Fibroblast of pulmonary artery (primary cell): ENCODE measurements at regions not wholly inside any gene's neighbourhood (a gene's known extent, or its start where the extent isn't known, plus 50 kb on each side); places are given as distances from the start of the nearest gene placed in this dataset.
"Not testable (repeated sequence)": the region's sequence is repeated elsewhere in the genome, so short reads cannot be mapped to it uniquely, and the experiment has no call there.

ENCODE experiments used
- DNase-seq: peaks from one replicate; pipeline ENCODE4 v3.0.0-alpha.2; 2010; ENCODE audit warnings: low read depth
- H3K4me3 ChIP-seq: replicated peaks from 2 replicates; pipeline ENCODE4 v1.5.1; 2011; ENCODE audit warnings: low read depth, mild to moderate bottlenecking, control low read depth, low read length, moderate library complexity
- TF ChIP-seq, protein P1 (sequence below): IDR thresholded peaks from 2 replicates; pipeline ENCODE4 v1.5.1; 2011; ENCODE audit warnings: mild to moderate bottlenecking, control low read depth, low read length, inconsistent platforms; ENCODE audit errors: missing control alignments

DNA sequence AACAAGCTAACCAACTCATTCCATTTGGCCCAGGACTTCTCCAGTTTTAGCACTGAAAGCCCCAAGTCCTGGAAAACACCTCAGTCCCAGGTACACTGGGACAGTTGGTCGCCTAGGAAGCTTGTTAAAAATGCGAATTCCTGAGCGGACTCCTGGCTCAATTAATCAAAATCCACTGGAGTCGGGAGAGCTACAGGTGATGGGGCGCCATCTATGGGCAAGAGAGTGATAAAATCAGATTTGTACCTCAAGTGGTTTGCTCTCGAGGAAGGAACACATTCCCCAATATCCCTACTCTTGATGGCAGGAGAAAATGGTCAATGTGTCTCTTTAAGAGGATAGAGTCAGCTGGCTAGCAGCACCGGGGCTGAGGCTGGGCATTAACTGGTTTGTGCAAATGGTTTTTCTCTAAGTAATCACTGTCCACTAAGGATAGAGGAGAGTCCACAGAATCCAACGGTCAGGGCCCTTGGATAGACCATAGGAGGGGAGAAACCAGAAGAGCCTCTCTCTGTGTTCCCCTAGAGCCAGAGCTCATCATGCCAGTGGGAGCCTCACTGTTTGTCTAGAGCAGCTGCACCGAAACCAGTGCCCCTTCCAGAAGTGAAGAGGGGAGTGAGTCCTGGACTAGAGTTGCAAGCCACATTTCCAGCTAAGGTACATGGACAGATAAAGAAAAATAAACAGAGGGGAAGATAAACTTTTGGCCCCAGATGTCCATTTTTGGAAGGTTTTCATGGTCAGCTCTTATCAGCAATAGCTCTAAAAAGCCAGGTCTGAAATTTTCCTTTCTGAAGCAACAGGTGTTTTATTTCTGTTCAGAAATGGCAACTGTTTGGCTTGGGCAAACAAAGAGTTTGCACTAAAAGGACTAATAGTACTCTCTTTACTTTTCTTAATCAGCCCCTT, 148.5 kb downstream of the TENT5C start:
- peak overlapping the region; percentile 21 for H3K4me3 ChIP-seq
- TF ChIP-seq, protein P1, sequence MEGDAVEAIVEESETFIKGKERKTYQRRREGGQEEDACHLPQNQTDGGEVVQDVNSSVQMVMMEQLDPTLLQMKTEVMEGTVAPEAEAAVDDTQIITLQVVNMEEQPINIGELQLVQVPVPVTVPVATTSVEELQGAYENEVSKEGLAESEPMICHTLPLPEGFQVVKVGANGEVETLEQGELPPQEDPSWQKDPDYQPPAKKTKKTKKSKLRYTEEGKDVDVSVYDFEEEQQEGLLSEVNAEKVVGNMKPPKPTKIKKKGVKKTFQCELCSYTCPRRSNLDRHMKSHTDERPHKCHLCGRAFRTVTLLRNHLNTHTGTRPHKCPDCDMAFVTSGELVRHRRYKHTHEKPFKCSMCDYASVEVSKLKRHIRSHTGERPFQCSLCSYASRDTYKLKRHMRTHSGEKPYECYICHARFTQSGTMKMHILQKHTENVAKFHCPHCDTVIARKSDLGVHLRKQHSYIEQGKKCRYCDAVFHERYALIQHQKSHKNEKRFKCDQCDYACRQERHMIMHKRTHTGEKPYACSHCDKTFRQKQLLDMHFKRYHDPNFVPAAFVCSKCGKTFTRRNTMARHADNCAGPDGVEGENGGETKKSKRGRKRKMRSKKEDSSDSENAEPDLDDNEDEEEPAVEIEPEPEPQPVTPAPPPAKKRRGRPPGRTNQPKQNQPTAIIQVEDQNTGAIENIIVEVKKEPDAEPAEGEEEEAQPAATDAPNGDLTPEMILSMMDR: peak; percentile 70
- peak; percentile 73 for DNase-seq

DNA sequence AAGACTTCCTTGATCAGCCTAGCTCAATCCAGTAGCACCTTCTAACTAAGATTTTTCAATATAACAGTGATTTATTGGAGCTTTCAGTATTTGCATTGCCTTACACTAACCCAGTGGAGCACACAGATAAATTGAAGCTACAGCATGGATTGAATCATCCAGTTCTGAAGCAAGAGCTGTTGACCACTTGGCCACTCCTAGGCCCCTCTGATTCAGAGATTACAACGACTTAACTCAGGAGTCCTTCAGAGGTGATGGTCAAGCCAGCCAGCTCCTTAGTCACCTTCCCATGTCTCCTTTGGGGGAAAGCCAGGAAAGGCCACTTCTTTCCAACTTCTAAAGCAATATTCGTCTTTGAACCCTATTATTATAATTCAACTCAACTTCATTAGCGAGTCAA, 151.8 kb downstream of the TENT5C start:
- peak; percentile 19 for DNase-seq
- TF ChIP-seq, protein P1: no peak

DNA sequence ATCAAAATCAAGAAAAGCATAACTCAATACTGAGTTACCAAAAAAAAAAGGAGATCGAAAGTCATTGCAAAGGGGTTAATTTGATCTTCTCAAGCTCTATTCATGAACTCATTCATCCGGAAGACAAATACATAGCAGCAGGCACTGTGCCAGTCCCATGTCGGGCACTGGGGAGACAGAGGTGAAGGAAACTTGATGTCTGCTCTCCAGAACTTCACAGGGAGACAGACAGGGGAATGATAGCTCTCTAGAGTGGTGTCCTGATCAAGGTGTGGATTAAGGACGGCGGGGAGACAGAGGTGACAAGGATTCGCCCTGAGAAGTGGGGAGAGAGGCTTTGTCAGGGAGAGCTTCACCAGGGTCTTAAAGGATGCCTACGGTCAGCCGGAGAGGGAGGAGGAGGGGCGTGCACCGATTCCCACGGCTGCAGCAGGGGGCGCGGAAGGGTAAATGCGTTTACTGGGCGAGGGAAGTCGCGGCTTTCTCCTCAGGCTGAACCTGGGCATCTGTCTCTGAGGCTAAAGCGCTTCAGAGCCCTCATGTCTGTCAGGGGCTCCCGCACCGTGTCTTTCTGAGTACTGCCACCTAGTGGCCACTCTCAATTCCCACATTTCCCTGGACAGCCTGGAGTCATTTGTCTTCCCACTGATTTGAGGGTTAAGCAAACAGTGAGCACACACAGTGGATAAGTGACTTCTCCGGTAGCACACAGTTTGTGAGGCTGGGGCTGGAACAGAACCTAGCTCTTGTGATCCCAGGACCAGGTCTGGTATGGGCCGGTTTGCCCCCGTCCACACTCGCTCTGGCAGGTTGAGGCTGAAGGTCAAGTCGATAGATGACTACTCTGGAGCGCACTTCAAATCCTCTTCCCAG, 152.8 kb downstream of the TENT5C start:
- DNase-seq: peak; percentile 89
- TF ChIP-seq, protein P1: peak; percentile 89
- peak overlapping the region; percentile 57 for H3K4me3 ChIP-seq

More for the DNA sequence above, 151.8 kb downstream of the TENT5C start:
- no peak overlapping the region for H3K4me3 ChIP-seq

DNA sequence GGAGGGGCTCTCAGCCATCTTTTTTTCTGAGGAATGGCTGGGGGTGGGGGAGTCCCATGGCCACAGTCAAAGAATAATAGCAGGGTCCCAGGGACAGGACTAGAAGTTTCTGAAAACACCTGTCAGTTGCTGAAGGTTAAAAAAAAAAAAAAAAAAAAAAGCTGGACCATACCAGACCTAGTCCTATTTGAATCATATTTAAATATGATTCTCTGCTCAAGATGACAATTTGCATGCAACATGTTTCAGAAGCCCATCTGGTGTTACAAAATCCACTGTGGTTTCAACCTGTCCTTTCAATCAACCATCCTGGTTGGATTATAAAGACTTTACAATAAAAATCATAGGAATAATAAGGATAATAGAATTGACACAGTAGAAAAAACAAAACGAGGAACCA, 153.7 kb downstream of the TENT5C start:
- TF ChIP-seq, protein P1: no peak
- DNase-seq: no peak
- H3K4me3 ChIP-seq: no peak overlapping the region

DNA sequence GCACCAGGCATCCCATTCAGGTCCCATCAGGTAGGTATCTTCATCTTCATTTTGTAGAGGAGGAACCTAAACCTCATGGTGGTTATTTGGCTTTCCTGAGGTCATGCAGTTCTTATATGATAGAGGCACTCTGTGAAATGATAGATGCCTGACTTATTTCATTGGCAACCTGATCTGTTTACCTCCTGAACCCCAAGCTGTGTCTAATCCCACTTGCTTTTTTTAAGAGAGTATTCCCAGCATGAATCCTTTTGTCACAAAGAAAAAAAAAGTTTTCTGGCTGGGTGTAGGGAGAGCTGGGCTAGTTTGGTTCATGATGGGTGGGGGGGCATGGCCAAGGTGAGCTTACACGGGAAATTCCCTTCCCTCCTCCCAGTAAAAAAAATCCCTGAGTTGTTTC, 154.2 kb downstream of the TENT5C start:
- no peak for DNase-seq
- TF ChIP-seq, protein P1: no peak
- no peak overlapping the region for H3K4me3 ChIP-seq

DNA sequence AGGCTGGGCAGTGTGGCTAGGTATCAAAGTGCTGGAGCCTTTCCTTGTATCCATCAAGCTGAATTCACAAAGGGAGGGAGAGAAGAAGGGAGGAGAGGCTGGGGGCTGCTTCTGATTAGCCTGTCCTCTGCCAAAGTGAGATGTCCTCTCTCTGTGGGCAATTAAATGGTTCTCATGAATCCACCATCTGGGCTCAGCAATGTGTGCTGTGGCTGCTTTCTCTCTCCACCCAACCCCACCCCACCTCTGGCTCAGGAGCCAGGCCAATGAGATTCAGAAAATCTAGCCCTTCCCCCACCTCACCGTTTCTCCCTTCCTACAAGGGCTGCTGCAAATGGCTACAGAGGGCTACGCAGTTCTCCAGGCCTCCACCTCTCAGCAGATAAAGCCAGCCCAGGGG, 154.6 kb downstream of the TENT5C start:
- TF ChIP-seq, protein P1: no peak
- no peak for DNase-seq

DNA sequence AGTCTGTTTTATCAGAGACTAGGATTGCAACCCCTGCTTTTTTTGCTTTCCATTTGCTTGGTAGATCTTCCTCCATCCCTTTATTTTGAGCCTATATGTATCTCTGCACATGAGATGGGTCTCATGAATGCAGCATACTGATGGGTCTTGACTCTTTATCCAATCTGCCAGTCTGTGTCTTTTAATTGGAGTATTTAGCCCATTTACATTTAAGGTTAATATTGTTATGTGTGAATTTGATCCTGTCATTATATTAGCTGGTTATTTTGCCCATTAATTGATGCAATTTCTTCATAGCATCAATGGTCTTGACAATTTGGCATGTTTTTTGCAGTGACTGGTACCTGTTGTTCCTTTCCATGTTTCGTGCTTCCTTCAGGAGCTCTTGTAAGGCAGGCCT, 161.7 kb downstream of the GDAP2 start:
- H3K4me3 ChIP-seq, DNase-seq: not testable (repeated sequence)

More for the DNA sequence above, 154.6 kb downstream of the TENT5C start:
- no peak overlapping the region for H3K4me3 ChIP-seq
